Right lobe of liver (tissue), 6 donors: ENCODE measurements at regions not wholly inside any gene's neighbourhood (a gene's known extent, or its start where the extent isn't known, plus 50 kb on each side); places are given as distances from the start of the nearest gene placed in this dataset.

Experiments used
- ATAC-seq, 4 donors: fragments of 200-7000 bp; cut with Tn5 transposase; one replicate each; pipeline ENCODE4 v1.9.1; 2020; ENCODE audit warnings: mild to moderate bottlenecking in 4 of 4, moderate library complexity in 4 of 4
- DNase-seq, 3 donors: peaks; one replicate each; pipeline ENCODE4 v3.0.0-alpha.2; 2020
- H3K27ac ChIP-seq, 3 donors: fragments of 200-600 bp; one replicate each; pipeline ENCODE4 v1.8.0; 2022
- H3K27me3 ChIP-seq, 2 donors: fragments of 200-600 bp; one replicate each; pipeline ENCODE4 v1.8.0; 2022
- H3K36me3 ChIP-seq, 4 donors: fragments of 200-600 bp; sonication (generic) in 1 of 4; one replicate each; pipeline versions ENCODE4 v1.5.1 to v1.8.0; 2017 to 2022; ENCODE audit warnings: control low read depth in 1 of 4
- H3K4me1 ChIP-seq, 4 donors: fragments of 200-600 bp; sonication (generic) in 1 of 4; one replicate each; pipeline versions ENCODE4 v1.5.1 to v1.8.0; 2017 to 2022; ENCODE audit warnings: control low read depth in 1 of 4
- H3K4me3 ChIP-seq, 3 donors: fragments of 200-600 bp; one replicate each; pipeline ENCODE4 v1.8.0; 2022
- H3K9me3 ChIP-seq, 4 donors: fragments of 200-600 bp; sonication (generic) in 1 of 4; one replicate each; pipeline versions ENCODE4 v1.5.1 to v1.8.0; 2017 to 2022; ENCODE audit warnings: control low read depth in 1 of 4
- POLR2A ChIP-seq: fragments of 450-650 bp; IDR thresholded peaks from one replicate; pipeline ENCODE4 v1.6.1; 2017; ENCODE audit warnings: antibody characterized with exemption, mild to moderate bottlenecking
- WGBS: methylation state at CpG from one replicate; pipeline ENCODE4 v1.1.6; 2018; ENCODE audit warnings: low coverage, low lambda C conversion rate; ENCODE audit not compliant: insufficient coverage; ENCODE audit errors: missing lambda C conversion rate; 5-methylcytosine and 5-hydroxymethylcytosine counted together
- intact Hi-C, 2 donors: fragments of 100-400 bp; cut with DNase I; formaldehyde crosslinking; loops; one replicate each; pipeline versions ENCODE4 v1.11.2 to v1.14.1; 2022
- TF ChIP-seq, protein P1 (sequence below), 4 donors: fragments of 200-600 bp in 3 of 4; fragments of 450-650 bp in 1 of 4; IDR thresholded peaks; one replicate each; pipeline versions ENCODE4 v1.5.1 to v1.8.0; 2016 to 2022; ENCODE audit warnings: antibody characterized with exemption in 4 of 4, mild to moderate bottlenecking in 2 of 4
- donor health status: DM: no; HTN: yes; CAD: no.
- donor health status: DM: no; HTN: no; CAD: no.
- donor health status: DM: no; HTN: no; CAD: no.
- donor health status: DM: no; HTN: yes; CAD: no.
- donor health status: DM: no; HTN: yes; CAD: no.

GRCh38 chr3:193836511-193836910, 243.5 kb downstream of the OPA1 start:
- H3K9me3 ChIP-seq = no peaks in the 10 kb centered on the region
- TF ChIP-seq POLR2A = no peak
- TF ChIP-seq, protein P1, sequence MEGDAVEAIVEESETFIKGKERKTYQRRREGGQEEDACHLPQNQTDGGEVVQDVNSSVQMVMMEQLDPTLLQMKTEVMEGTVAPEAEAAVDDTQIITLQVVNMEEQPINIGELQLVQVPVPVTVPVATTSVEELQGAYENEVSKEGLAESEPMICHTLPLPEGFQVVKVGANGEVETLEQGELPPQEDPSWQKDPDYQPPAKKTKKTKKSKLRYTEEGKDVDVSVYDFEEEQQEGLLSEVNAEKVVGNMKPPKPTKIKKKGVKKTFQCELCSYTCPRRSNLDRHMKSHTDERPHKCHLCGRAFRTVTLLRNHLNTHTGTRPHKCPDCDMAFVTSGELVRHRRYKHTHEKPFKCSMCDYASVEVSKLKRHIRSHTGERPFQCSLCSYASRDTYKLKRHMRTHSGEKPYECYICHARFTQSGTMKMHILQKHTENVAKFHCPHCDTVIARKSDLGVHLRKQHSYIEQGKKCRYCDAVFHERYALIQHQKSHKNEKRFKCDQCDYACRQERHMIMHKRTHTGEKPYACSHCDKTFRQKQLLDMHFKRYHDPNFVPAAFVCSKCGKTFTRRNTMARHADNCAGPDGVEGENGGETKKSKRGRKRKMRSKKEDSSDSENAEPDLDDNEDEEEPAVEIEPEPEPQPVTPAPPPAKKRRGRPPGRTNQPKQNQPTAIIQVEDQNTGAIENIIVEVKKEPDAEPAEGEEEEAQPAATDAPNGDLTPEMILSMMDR (IDR thresholded peaks at IDR 0.05) = no peak
- H3K36me3 ChIP-seq = no peaks in the 10 kb centered on the region
- intact Hi-C loops = no loop called here
- H3K27ac ChIP-seq = no peak overlapping the region
- 41% methylated on average over 2 of the region's 2 CpGs for WGBS
- no peak overlapping the region for H3K4me3 ChIP-seq
- peaks cover 0 to 5% (median 0%) of the 10 kb centered on the region in 4 donors for H3K4me1 ChIP-seq
- no peaks in the 10 kb centered on the region for H3K27me3 ChIP-seq
- DNase-seq (no peak), ATAC-seq (no peak)

DNA sequence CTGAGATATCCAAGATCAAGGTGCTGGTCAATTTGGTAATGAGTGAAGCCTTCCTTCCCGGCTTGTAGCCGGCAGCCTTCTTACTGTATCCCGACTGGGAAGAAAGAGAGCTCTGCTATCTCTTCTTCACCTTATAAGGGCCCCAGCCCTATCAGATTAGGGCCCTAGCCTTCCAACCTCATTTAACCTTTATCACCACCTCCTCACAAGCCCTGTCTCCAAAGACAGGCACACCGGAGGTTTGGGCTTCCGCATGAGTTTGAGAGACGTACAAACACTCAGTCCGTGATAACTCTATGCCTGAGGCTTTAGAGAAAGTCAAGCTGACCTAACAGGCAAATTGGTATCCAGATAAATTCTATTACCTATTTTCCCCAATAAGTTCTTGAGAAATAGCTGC, 243.9 kb downstream of the OPA1 start:
- WGBS = 88% methylated on average over 5 of the region's 7 CpGs

DNA sequence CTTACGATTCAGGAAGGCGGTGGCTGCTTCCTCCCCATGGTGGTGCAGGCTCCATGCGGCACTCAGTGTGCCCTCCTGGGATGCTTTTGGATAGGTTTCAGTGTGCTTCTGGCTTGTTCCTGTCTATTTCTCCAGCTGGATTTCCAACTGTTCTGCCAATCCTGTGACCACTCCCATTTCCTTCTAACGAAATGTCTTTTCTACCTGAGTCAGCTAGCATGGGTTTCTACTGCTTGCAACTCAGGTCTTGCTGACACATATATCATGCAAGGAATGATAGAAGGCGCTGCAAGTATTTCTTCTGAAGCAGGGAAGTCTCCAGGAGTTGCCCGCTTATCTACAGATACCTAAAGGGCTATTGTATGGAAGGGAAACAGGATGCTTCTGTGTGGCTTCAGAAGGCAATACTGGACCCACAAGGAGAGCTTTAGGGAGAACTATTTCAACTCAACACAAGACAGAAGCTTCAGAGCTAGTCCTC, 244.4 kb downstream of the OPA1 start:
- Histone ChIP-seq H3K9me3 (no peaks in the 10 kb centered on the region), H3K4me1 (peaks cover 0 to 5% (median 0%) of the 10 kb centered on the region in 4 donors), H3K27ac (no peak overlapping the region), H3K4me3 (no peak overlapping the region), H3K36me3 (no peaks in the 10 kb centered on the region), H3K27me3 (no peaks in the 10 kb centered on the region)
- intact Hi-C loops = no loop called here
- ATAC-seq = no peak
- no peak for DNase-seq
- TF ChIP-seq, protein P1 (IDR thresholded peaks at IDR 0.05) = no peak
- 77% methylated on average over 3 of the region's 6 CpGs for WGBS

More for the DNA sequence above, 243.9 kb downstream of the OPA1 start:
- ATAC-seq (no peak), DNase-seq (no peak)
- no peak overlapping the region for H3K4me3 ChIP-seq
- H3K27me3 ChIP-seq = no peaks in the 10 kb centered on the region
- H3K27ac ChIP-seq = no peak overlapping the region
- intact Hi-C loops = no loop called here
- TF ChIP-seq, protein P1 (IDR thresholded peaks at IDR 0.05) = no peak
- no peak for TF ChIP-seq POLR2A
- H3K4me1 ChIP-seq = peaks cover 0 to 5% (median 0%) of the 10 kb centered on the region in 4 donors
- no peaks in the 10 kb centered on the region for H3K36me3 ChIP-seq
- no peaks in the 10 kb centered on the region for H3K9me3 ChIP-seq

DNA sequence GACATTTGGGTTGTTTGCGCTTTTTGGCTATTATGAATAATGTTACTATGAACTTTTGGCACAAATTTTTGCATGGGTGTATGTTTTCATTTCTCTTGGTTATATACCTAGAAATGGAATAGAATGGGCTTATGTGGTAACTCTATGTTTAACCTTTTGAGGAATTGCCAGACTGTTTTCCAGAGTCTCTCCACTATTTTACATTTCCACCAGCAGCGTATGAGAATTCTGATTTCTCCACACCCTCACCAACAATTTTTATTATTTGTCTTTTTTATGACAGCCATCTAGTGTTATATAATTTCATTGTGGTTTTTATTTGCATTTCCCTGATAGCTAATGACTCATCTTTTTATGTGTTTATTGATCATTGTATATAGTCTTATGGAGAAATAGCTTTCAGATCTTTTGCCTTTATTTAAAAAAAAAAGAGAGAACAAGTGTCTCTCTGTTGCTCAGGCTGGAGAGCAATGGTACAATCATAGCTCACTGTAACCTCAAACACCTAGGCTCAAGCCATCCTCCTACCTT, 247.2 kb downstream of the OPA1 start:
- DNase-seq (no peak), ATAC-seq (no peak)
- Histone ChIP-seq H3K36me3 (no peaks in the 10 kb centered on the region), H3K4me3 (no peak overlapping the region), H3K4me1 (peaks cover 0 to 12% (median 0%) of the 10 kb centered on the region in 4 donors), H3K27ac (no peak overlapping the region), H3K9me3 (no peaks in the 10 kb centered on the region), H3K27me3 (no peaks in the 10 kb centered on the region)
- intact Hi-C loops = no loop called here
- TF ChIP-seq, protein P1 (IDR thresholded peaks at IDR 0.05) = no peak
- no peak for TF ChIP-seq POLR2A
- WGBS = 92% methylated on average over 2 of the region's 2 CpGs

- peaks cover 0 to 12% (median 0%) of the 10 kb centered on the region in 4 donors for H3K4me1 ChIP-seq
- no peak for DNase-seq
Observed at GRCh38 chr3:193841581-193841980, 248.6 kb downstream of the OPA1 start.

More at GRCh38 chr3:193841581-193841980, 248.6 kb downstream of the OPA1 start:
- H3K9me3 ChIP-seq = no peaks in the 10 kb centered on the region
- H3K27me3 ChIP-seq = no peaks in the 10 kb centered on the region
- TF ChIP-seq POLR2A = no peak
- TF ChIP-seq, protein P1 (IDR thresholded peaks at IDR 0.05) = no peak
- H3K36me3 ChIP-seq = no peaks in the 10 kb centered on the region
- 85% methylated on average over 3 of the region's 4 CpGs for WGBS
- intact Hi-C loops = no loop called here
- no peak overlapping the region for H3K27ac ChIP-seq
- no peak overlapping the region for H3K4me3 ChIP-seq
- no peak for ATAC-seq
